ENCODE measurements at regions not wholly inside any gene's neighbourhood (a gene's known extent, or its start where the extent isn't known, plus 50 kb on each side); places are given as distances from the start of the nearest gene placed in this dataset.

DNA sequence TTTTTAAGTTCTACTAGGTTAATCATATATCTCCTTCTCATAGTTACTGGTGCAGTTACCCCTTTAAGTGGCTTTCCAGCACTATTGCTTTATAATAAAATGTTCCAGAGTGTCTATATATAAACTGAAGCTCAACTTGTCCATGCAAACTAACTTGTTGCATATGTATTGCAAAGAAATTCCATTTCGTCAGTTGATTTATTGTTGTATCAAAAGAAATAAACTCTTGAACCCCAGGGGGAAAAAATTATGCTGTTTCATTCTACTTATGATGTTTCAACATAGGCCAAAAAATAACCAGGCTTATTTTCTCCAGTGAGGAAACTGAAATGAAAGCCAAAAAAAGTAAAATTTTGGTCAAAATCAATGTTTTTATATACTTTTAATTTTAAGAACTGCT lies 491.9 kb downstream of the NR4A2 start:
- no peak for TF ChIP-seq EZH2phosphoT487 (IDR thresholded peaks at IDR 0.05; ENCODE audit: borderline replicate concordance, low read depth, low read length)
- TF ChIP-seq, protein P1, sequence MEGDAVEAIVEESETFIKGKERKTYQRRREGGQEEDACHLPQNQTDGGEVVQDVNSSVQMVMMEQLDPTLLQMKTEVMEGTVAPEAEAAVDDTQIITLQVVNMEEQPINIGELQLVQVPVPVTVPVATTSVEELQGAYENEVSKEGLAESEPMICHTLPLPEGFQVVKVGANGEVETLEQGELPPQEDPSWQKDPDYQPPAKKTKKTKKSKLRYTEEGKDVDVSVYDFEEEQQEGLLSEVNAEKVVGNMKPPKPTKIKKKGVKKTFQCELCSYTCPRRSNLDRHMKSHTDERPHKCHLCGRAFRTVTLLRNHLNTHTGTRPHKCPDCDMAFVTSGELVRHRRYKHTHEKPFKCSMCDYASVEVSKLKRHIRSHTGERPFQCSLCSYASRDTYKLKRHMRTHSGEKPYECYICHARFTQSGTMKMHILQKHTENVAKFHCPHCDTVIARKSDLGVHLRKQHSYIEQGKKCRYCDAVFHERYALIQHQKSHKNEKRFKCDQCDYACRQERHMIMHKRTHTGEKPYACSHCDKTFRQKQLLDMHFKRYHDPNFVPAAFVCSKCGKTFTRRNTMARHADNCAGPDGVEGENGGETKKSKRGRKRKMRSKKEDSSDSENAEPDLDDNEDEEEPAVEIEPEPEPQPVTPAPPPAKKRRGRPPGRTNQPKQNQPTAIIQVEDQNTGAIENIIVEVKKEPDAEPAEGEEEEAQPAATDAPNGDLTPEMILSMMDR (conservative IDR thresholded peaks at IDR 0.05; ENCODE audit: low read length) = no peak
- intact Hi-C loops (cut with micrococcal nuclease; ENCODE audit: unreplicated experiment) = no loop called here
- BruUV-seq (replicated peaks) = no TSS peak
- H2AFZ ChIP-seq (ENCODE audit: low read length) = no peak overlapping the region
- no peaks in the 10 kb centered on the region for H3K9me2 ChIP-seq (ENCODE audit: insufficient read depth, low read length)
- no peaks in the 10 kb centered on the region for H3K4me1 ChIP-seq (ENCODE audit: insufficient read depth, low read length, poor library complexity, severe bottlenecking)
- H4K20me1 ChIP-seq (ENCODE audit: insufficient read depth, low read length) = no peaks in the 10 kb centered on the region
- no peak overlapping the region for H3K4me2 ChIP-seq (ENCODE audit: low read length)
- H3K9me3 ChIP-seq (ENCODE audit: low read length) = no peaks in the 10 kb centered on the region
- no peaks in the 10 kb centered on the region for H3K36me3 ChIP-seq (ENCODE audit: insufficient read depth, low read length)
- no peak overlapping the region for H3K27ac ChIP-seq (ENCODE audit: low read depth, low read length, poor library complexity, severe bottlenecking)
- no peaks in the 10 kb centered on the region for H3K79me2 ChIP-seq (ENCODE audit: insufficient read depth, low read depth, low read length)
- ChIA-PET POLR2A (interaction anchor here (0.7 kb wide), 1 partner anchor 477 kb away, joined by 3 read pairs; no protein-coding TSS in a partner anchor), CTCF (ENCODE audit: unreplicated experiment) (interaction anchor here (0.5 kb wide), 1 partner anchor 20 kb away, joined by 4 read pairs; no protein-coding TSS in a partner anchor)
- DNase-seq (ENCODE audit: low spot score) = no peak
- H3K4me3 ChIP-seq (ENCODE audit: low read depth, low read length, poor library complexity, severe bottlenecking) = no peak overlapping the region

- no TSS peak for BruUV-seq (replicated peaks)
These were observed 492.5 kb downstream of the NR4A2 start for GRCh38 chr2:155839991-155840390.

DNA sequence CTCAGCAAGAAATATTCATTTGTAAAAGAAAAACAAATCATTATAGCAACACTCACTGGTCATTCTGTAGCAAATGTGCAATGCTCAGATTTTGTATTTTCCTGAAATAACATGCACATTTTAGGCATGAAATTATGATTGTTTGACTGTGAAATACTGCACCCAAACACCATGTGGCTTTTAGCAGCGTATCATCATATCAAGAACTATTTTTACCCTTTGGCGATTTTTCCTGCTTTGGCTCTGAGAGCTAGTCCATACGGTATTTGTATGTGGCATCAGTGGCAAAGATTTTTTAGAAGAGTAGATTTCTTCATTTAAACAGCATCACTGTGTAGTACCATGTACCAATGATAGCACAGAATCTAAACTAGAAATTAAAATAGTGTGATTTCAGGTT lies 493.1 kb downstream of the NR4A2 start:
- BruUV-seq (replicated peaks) = no TSS peak
- H2AFZ ChIP-seq (ENCODE audit: low read length) = no peak overlapping the region
- POLR2A ChIA-PET = no interaction called here
- H3K27ac ChIP-seq (ENCODE audit: low read depth, low read length, poor library complexity, severe bottlenecking) = no peak overlapping the region
- no peak overlapping the region for H3K4me3 ChIP-seq (ENCODE audit: low read depth, low read length, poor library complexity, severe bottlenecking)
- no peaks in the 10 kb centered on the region for H3K79me2 ChIP-seq (ENCODE audit: insufficient read depth, low read depth, low read length)
- intact Hi-C loops (cut with micrococcal nuclease; ENCODE audit: unreplicated experiment) = no loop called here
- no peaks in the 10 kb centered on the region for H4K20me1 ChIP-seq (ENCODE audit: insufficient read depth, low read length)
- CTCF ChIA-PET (ENCODE audit: unreplicated experiment) = no interaction called here
- H3K4me1 ChIP-seq (ENCODE audit: insufficient read depth, low read length, poor library complexity, severe bottlenecking) = no peaks in the 10 kb centered on the region
- no peak for DNase-seq (ENCODE audit: low spot score)
- no peaks in the 10 kb centered on the region for H3K36me3 ChIP-seq (ENCODE audit: insufficient read depth, low read length)
- no peaks in the 10 kb centered on the region for H3K9me3 ChIP-seq (ENCODE audit: low read length)
- no peak overlapping the region for H3K4me2 ChIP-seq (ENCODE audit: low read length)
- H3K9me2 ChIP-seq (ENCODE audit: insufficient read depth, low read length) = no peaks in the 10 kb centered on the region
- TF ChIP-seq, protein P1 (conservative IDR thresholded peaks at IDR 0.05; ENCODE audit: low read length) = no peak
- TF ChIP-seq EZH2phosphoT487 (IDR thresholded peaks at IDR 0.05; ENCODE audit: borderline replicate concordance, low read depth, low read length) = no peak

More at GRCh38 chr2:155839991-155840390, 492.5 kb downstream of the NR4A2 start:
- Histone ChIP-seq H3K4me1 (ENCODE audit: insufficient read depth, low read length, poor library complexity, severe bottlenecking) (no peaks in the 10 kb centered on the region), H3K27ac (ENCODE audit: low read depth, low read length, poor library complexity, severe bottlenecking) (no peak overlapping the region), H3K36me3 (ENCODE audit: insufficient read depth, low read length) (no peaks in the 10 kb centered on the region), H3K9me2 (ENCODE audit: insufficient read depth, low read length) (no peaks in the 10 kb centered on the region), H3K9me3 (ENCODE audit: low read length) (no peaks in the 10 kb centered on the region), H4K20me1 (ENCODE audit: insufficient read depth, low read length) (no peaks in the 10 kb centered on the region), H3K4me3 (ENCODE audit: low read depth, low read length, poor library complexity, severe bottlenecking) (no peak overlapping the region), H3K79me2 (ENCODE audit: insufficient read depth, low read depth, low read length) (no peaks in the 10 kb centered on the region), H2AFZ (ENCODE audit: low read length) (no peak overlapping the region), H3K4me2 (ENCODE audit: low read length) (no peak overlapping the region)
- DNase-seq (ENCODE audit: low spot score) = no peak
- TF ChIP-seq, protein P1 (conservative IDR thresholded peaks at IDR 0.05; ENCODE audit: low read length) = no peak
- no peak for TF ChIP-seq EZH2phosphoT487 (IDR thresholded peaks at IDR 0.05; ENCODE audit: borderline replicate concordance, low read depth, low read length)
- ChIA-PET POLR2A (no interaction called here), CTCF (ENCODE audit: unreplicated experiment) (no interaction called here)
- intact Hi-C loops (cut with micrococcal nuclease; ENCODE audit: unreplicated experiment) = no loop called here
